Endothelial cell (in vitro differentiated cells): ENCODE measurements at regions not wholly inside any gene's neighbourhood (a gene's known extent, or its start where the extent isn't known, plus 50 kb on each side); places are given as distances from the start of the nearest gene placed in this dataset.

Experiments
- DNase-seq: peaks from one replicate; pipeline ENCODE4 v3.0.0; 2021; ENCODE audit warnings: low spot score
- H3K27ac Mint-ChIP-seq: one replicate; pipeline ENCODE4 v1.8.0; 2021; ENCODE audit warnings: mixed read lengths, inconsistent platforms; ENCODE audit not compliant: unreplicated experiment
- H3K27me3 Mint-ChIP-seq: one replicate; pipeline ENCODE4 v1.8.0; 2021; ENCODE audit warnings: mild to moderate bottlenecking, moderate library complexity, mixed read lengths, inconsistent platforms; ENCODE audit not compliant: unreplicated experiment
- H3K36me3 Mint-ChIP-seq: one replicate; pipeline ENCODE4 v1.8.0; 2021; ENCODE audit warnings: mild to moderate bottlenecking, low read depth, mixed read lengths, inconsistent platforms; ENCODE audit not compliant: unreplicated experiment
- H3K4me1 Mint-ChIP-seq: one replicate; pipeline ENCODE4 v1.8.0; 2021; ENCODE audit warnings: mild to moderate bottlenecking, mixed read lengths, inconsistent platforms; ENCODE audit not compliant: unreplicated experiment
- H3K4me3 Mint-ChIP-seq: one replicate; pipeline ENCODE4 v1.8.0; 2021; ENCODE audit warnings: mild to moderate bottlenecking, mixed read lengths, inconsistent platforms; ENCODE audit not compliant: unreplicated experiment
- H3K9me3 Mint-ChIP-seq: one replicate; pipeline ENCODE4 v1.8.0; 2021; ENCODE audit warnings: mixed read lengths, inconsistent platforms; ENCODE audit not compliant: unreplicated experiment
- TF ChIP-seq, protein P1 (sequence below): fragments of 200-600 bp; sonication (generic); IDR thresholded peaks from one replicate; pipeline ENCODE4 v1.5.0; 2021; ENCODE audit warnings: antibody characterized with exemption; ENCODE audit not compliant: unreplicated experiment

DNA sequence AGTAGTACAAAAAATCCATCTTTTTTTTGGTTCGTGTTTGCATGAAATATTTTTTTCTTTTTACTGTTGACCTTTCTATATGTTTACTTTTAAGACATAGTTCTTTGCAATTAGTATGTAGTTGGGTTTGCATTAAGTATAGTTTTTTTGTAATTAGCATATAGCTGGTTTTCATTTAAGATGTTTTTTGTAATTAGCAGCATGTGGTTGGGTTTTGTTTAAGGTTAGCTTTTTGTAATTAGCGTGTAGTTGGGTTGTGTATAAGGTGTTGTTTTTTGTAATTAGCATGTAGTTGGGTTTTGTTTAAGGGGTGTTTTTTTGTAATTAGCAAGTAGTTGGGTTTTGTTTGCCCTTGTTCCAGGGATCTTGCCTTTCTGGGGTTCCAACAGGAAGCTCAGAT is 193.1 kb downstream of the LPIN1 start:
- no peaks in the 10 kb centered on the region for H3K36me3 Mint-ChIP-seq
- H3K4me3 Mint-ChIP-seq: no peak overlapping the region
- no peak overlapping the region for H3K27ac Mint-ChIP-seq
- peaks cover 3% of the 10 kb centered on the region for H3K4me1 Mint-ChIP-seq
- no peaks in the 10 kb centered on the region for H3K9me3 Mint-ChIP-seq
- TF ChIP-seq, protein P1, sequence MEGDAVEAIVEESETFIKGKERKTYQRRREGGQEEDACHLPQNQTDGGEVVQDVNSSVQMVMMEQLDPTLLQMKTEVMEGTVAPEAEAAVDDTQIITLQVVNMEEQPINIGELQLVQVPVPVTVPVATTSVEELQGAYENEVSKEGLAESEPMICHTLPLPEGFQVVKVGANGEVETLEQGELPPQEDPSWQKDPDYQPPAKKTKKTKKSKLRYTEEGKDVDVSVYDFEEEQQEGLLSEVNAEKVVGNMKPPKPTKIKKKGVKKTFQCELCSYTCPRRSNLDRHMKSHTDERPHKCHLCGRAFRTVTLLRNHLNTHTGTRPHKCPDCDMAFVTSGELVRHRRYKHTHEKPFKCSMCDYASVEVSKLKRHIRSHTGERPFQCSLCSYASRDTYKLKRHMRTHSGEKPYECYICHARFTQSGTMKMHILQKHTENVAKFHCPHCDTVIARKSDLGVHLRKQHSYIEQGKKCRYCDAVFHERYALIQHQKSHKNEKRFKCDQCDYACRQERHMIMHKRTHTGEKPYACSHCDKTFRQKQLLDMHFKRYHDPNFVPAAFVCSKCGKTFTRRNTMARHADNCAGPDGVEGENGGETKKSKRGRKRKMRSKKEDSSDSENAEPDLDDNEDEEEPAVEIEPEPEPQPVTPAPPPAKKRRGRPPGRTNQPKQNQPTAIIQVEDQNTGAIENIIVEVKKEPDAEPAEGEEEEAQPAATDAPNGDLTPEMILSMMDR: no peak
- H3K27me3 Mint-ChIP-seq: no peaks in the 10 kb centered on the region
- no peak for DNase-seq

DNA sequence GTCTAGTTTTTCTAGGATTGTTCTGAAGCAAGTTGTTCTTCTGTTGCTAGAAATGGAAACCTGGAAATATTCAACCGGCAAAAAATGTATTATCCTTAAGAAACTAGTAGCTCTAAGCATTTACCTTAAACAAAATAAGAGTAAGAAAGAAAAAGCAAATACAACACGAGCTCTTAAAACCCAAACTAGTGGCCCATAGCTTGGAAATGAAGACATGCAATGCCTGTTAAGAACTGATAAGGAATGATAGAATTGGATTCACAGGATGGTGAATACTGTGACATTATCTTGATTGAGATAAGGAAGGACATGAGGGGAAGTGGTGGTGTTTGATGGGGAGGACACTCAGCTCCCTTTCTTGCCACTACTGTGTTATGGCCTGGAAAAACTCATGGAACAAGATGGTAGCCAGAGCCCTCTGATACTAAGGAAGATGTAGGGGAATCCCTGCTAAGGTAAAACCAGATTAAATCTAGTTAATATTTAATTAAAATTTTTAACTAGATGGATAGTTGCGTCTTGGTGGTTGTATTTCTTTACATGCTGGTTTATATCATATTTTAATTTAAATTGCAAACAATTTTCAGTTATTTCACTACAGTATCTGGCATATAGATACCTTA is 193.8 kb downstream of the LPIN1 start:
- Mint-ChIP-seq H3K27me3 (no peaks in the 10 kb centered on the region), H3K4me3 (no peak overlapping the region)

DNA sequence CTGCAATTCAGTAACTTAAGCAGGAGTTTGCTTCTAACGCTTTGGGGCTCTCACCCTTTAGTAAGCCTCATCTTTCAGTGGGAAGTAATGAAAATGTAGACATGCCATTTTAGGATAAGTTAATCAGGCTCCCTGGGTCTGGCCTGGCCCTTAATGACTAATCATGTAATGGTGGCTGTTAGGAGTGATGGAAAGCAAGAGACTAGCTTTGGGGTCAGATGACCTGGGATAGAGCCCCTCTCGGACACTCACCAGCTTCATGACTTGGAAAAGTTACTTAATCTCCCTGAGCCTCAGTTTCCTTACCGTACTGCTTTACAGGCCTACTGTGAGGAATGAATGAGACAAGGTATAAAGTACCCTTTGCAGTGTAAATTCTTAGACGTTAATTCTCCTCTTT is 194.4 kb downstream of the LPIN1 start:
- Mint-ChIP-seq H3K27ac (no peak overlapping the region), H3K4me3 (no peak overlapping the region), H3K9me3 (no peaks in the 10 kb centered on the region), H3K4me1 (peaks cover 3% of the 10 kb centered on the region), H3K36me3 (no peaks in the 10 kb centered on the region), H3K27me3 (no peaks in the 10 kb centered on the region)
- TF ChIP-seq, protein P1: no peak
- DNase-seq: no peak

More for the DNA sequence above, 193.8 kb downstream of the LPIN1 start:
- TF ChIP-seq, protein P1: no peak
- Mint-ChIP-seq H3K27ac (no peak overlapping the region), H3K36me3 (no peaks in the 10 kb centered on the region), H3K9me3 (no peaks in the 10 kb centered on the region), H3K4me1 (peaks cover 3% of the 10 kb centered on the region)
- DNase-seq: no peak

DNA sequence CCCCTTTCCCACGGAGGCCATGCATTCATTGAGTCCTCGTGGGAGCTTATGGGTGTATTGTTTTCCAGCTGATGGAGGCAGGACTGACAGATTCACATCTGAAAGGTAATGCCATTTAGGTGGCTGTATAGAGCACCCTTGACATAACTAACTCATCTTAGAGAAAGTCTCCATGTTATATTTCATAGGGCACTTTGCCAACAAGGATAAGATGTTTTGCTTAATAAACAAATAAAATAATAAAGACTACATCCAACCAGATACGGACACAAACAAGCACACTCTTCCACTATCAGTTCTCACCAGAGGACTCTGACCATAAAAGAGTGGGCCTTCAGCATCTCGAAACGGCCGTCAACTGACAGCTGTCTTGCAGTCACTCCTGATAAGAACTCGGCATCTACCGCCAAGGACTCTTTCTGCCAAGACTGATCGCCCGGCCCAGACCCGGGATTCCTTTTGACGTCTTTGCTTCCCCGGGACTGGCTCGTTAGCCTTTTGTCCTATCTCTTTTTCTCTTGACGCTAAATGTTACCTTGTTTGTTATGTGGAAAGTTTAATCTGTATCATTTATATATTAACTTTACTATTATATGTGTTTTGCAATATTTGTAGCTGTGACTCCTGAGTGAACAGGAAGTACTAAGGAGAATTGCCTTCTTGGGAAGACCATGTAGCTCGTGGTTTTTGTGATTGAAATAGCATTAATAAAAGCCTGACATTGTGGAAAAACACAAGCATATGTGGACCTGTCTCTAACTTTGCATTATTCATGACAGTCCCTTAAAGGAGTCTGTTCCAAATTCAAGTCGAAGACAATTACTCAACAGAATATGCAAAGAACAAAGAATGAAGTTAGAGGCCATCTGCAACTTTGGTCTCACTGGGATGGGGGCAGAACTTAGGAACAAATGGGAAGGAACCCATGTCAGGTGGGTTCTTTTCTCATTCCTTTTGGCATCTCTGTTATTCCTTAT is 195.1 kb downstream of the LPIN1 start:
- Mint-ChIP-seq H3K27me3 (no peaks in the 10 kb centered on the region), H3K27ac (no peak overlapping the region), H3K36me3 (no peaks in the 10 kb centered on the region)

More for the DNA sequence above, 195.1 kb downstream of the LPIN1 start:
- H3K4me3 Mint-ChIP-seq: no peak overlapping the region
- DNase-seq: no peak
- H3K9me3 Mint-ChIP-seq: no peaks in the 10 kb centered on the region
- peaks cover 3% of the 10 kb centered on the region for H3K4me1 Mint-ChIP-seq
- TF ChIP-seq, protein P1: no peak
